GM19468 (cell line): ENCODE measurements at regions not wholly inside any gene's neighbourhood (a gene's known extent, or its start where the extent isn't known, plus 50 kb on each side); places are given as distances from the start of the nearest gene placed in this dataset.
"Not testable (repeated sequence)": the region's sequence is repeated elsewhere in the genome, so short reads cannot be mapped to it uniquely, and the experiment has no call there.

Experiments
- ATAC-seq: cut with Tn5 transposase; IDR thresholded peaks from one replicate; pipeline ENCODE4 v1.9.1; 2021; ENCODE audit warnings: mild to moderate bottlenecking, moderate library complexity, moderate number of reproducible peaks; ENCODE audit not compliant: unreplicated experiment; ENCODE audit errors: extremely low read depth

DNA sequence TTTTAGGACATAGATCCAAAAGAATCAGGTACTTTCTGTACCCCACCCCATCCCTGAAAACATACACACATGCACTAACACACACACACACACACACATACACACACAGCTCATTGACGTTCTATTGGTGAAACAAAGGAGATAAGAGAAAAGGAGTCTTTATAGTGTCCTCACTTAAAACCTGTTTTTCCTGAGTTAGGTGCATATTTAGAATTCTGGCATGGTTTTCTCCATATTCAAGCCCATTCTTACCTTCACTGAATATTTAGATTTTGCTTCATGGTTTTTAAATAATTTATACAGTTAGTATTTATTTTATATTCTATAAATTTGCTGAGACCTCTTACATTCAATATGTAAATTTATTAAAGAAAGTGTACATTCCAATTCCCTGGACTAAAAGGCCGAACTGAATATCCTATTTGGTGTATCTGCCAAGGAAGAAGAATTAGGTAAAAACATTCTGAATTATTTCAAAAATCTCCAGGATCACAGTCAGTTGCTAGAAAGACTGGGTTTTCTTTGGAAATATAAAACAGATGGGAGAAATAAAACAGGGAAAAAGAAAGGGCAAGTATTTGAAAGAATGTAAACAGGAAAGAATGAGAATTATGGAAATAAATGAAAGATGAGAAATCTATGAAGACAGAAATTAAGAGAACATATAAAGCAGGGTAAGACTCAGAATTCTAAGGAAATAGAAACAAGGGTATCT is 556.2 kb downstream of the KCTD12 start:
- no peak for ATAC-seq

- no peak for ATAC-seq
These were observed 557.2 kb downstream of the KCTD12 start for GRCh38 chr13:76329004-76329403.

GRCh38 chr13:76326343-76326742 is 559.9 kb downstream of the KCTD12 start:
- no peak for ATAC-seq

- no peak for ATAC-seq
These were observed 566.3 kb downstream of the KCTD12 start for GRCh38 chr13:76319921-76320320.

DNA sequence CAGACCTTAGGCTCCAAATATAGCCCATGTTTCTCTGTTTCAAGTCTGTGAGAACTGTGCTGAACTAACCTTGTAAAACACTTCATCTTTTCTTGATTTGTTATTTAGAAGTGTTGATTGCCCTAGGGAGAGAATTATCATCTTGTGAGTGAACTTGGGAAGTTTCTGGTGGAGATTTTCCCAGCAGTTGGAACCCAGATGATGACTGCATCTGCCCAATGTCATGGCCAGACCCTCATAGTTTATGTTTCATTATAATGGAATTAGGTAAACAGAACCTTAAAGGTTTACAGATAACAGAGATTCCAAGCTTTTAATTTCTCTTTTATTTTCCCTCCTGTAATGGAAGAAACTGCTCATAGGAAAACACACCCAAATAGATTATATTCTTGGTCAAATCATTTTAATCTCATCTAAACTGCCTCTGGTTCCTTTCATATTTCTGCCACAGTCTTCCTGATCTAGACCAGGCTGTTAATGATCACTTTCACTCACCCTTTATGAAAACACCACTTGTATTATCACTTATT is 569.1 kb downstream of the KCTD12 start:
- no peak for ATAC-seq

GRCh38 chr13:76314495-76314894 is 571.7 kb downstream of the KCTD12 start:
- no peak for ATAC-seq

DNA sequence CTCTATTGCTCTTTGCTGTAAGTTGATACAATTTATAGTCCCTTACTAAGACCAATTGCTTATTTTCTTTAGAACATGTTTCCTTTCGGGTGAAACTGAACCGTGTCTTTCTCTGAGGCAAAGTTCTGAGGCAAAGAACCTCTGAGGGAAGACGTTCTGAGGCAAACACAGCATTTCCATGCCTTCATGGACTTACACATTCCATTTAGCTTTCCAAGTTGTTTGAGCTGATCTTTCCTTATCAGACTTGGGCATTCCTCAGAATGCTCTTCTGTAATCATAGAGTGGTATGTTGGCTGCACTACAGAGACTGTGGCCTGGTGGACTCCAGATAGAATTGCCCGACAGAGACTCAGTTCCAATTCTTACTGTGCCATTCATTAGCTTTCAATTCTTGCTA is 579.1 kb downstream of the KCTD12 start:
- no peak for ATAC-seq

- ATAC-seq = no peak
These were observed 585.5 kb downstream of the KCTD12 start for GRCh38 chr13:76300688-76301087.

DNA sequence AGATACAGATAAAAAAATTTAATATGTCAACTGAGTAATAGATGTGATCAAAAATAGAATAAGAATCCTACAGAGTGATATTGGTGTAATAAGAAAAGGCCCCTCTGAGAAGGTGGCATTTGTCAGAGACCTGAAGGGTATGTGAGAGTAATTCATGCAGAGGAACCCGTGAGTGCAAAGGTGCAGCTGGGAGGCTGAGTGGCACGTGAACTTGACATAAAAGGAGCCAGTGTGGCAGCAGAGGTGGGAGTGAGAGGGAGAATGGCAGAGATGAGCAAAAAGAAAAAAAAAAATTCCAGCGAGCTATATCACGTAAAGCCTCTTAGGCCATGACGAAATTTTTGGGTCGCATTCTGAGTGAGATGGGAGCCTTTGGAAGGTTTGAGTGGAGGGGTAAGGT is 588.9 kb downstream of the KCTD12 start:
- ATAC-seq = no peak

GRCh38 chr13:76296751-76297150 is 589.5 kb downstream of the KCTD12 start:
- ATAC-seq = no peak

DNA sequence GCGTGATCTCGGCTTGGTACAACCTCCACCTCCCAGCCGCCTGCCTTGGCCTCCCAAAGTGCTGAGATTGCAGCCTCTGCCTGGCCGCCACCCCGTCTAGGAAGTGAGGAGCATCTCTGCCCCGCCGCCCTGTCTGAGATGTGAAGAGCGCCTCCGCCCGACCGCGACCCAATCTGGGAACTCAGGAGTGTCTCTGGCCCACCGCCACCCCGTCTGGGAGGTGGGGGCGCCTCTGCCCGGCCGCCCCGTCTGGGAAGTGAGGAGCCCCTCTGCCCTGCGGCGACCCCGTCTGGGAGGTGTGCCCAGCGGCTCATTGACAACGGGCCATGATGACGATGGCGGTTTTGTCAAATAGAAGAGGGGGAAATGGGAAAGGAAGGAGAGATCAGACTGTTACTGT is 591.2 kb downstream of the KCTD12 start:
- not testable (repeated sequence) for ATAC-seq

GRCh38 chr13:76293751-76294150 is 592.5 kb downstream of the KCTD12 start:
- no peak for ATAC-seq

DNA sequence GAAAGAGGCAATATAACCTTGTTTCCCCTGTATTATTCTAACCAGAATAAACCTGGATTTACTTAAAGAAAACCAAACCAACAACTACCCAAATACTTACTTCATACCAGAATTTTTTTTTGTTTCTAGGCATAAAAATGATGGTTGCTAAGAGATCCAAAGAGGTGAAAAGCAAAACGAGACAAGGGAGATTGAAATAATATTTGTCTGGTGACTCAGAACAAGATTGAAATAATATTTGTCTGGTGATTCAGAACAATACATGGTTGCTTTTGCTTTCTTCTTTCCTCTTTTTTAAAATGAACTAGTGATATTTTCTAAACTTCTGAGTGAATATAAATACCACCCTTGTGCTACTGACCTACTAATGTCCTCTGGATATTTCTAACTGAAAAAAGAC is 592.9 kb downstream of the KCTD12 start:
- ATAC-seq = no peak

DNA sequence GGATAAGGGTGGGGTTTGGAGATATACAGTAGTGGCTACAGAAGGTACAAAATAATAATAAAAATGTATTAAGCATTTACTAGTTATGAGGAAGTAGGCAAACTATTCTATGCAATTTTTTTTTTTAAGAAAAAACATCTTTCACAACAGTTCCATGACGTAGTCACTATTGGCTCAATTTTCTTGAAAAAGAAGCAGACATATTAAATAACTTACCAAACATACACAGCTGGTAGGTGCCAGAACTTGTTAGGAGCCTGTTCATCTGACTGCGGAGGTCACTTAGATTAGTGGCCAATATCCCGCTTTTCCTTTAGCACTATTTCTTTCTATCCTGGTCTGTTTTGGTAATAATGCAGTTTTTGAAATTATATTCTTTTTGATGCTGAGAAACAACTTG is 593.5 kb downstream of the KCTD12 start:
- no peak for ATAC-seq

DNA sequence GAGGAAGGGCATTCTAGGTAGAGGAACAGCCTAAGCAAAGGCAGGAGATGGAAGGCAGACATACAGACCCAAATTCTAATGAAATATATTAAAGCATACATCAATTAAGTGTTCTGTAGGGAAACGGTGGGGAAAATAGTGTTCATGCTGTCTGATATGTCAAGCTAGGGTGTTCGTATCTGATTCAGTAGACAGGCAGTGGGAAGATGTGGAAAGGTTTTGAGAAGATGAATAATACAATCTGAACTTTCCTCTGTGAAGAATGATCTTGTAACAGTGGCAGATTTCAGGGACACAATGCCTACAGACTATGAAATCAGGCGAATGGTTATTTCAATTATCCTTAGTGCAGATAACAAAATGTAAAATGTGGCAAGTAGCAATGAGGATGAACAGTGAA is 594.2 kb downstream of the KCTD12 start:
- no peak for ATAC-seq

- ATAC-seq = no peak
These were observed 596.6 kb downstream of the KCTD12 start for GRCh38 chr13:76289558-76289957.

- no peak for ATAC-seq
These were observed 600.0 kb downstream of the KCTD12 start for GRCh38 chr13:76286178-76286577.

GRCh38 chr13:76285463-76285862 is 600.7 kb downstream of the KCTD12 start:
- no peak for ATAC-seq

DNA sequence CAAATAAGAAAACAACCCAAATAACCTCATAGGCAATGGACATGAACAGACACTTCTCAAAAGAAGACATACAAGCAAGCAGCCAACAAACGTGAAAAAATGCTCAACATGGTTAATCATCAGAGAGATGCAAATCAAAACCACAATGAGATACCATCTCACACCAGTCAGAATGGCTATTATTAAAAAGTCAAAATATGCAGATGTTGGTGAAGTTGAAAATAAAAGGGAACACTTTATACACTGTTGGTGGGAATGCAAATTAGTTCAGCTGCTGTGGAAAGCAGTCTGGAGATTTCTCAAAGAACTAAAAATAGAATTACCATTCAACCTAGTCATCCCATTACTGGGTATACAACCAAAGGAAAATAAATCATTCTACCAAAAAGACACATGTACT is 606.4 kb downstream of the KCTD12 start:
- not testable (repeated sequence) for ATAC-seq

GRCh38 chr13:76271728-76272232 is 614.4 kb downstream of the KCTD12 start:
- no peak for ATAC-seq

DNA sequence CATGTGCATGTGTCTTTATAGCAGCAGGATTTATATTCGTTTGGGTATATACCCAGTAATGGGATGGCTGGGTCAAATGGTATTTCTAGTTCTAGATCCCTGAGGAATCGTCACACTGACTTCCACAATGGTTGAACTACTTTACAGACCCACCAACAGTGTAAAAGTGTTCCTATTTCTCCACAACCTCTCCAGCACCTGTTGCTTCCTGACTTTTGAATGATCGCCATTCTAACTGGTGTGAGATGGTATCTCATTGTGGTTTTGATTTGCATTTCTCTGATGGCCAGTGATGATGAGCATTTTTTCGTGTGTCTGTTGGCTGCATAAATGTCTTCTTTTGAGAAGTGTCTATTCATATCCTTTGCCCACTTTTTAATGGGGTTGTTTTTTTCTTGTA is 617.9 kb downstream of the KCTD12 start:
- ATAC-seq = not testable (repeated sequence)

- ATAC-seq = no peak
These were observed 619.0 kb downstream of the KCTD12 start for GRCh38 chr13:76267216-76267615.
